B cell (primary cell): ENCODE measurements at regions not wholly inside any gene's neighbourhood (a gene's known extent, or its start where the extent isn't known, plus 50 kb on each side); places are given as distances from the start of the nearest gene placed in this dataset.

Experiments
- ATAC-seq: fragments of 200-7000 bp; cut with Tn5 transposase; one replicate; pipeline ENCODE4 v1.10.0; 2021; ENCODE audit warnings: low read depth, mild to moderate bottlenecking, moderate number of reproducible peaks, moderate library complexity
- CTCF ChIA-PET: fragments of 350-600 bp; sonication (Branson Sonifier 250); formaldehyde crosslinking; loops from one replicate; lab custom pipeline; 2021; ENCODE audit warnings: antibody characterized with exemption, inconsistent platforms; lab: Charles Lee
- POLR2A ChIA-PET: fragments of 350-600 bp; sonication (Branson Sonifier 250); formaldehyde crosslinking; loops from one replicate; lab custom pipeline; 2021; ENCODE audit warnings: antibody characterized with exemption; lab: Charles Lee
- DNase-seq: peaks from one replicate; pipeline ENCODE4 v3.0.0; 2013
- H2AFZ ChIP-seq: 2 replicates; pipeline ENCODE4 v1.6.1; 2012; ENCODE audit warnings: mild to moderate bottlenecking, low read depth, low read length; ENCODE audit not compliant: insufficient read depth, poor library complexity, severe bottlenecking
- H3K27ac ChIP-seq, 2 donors: 1 replicate in 1 of 2; 2 replicates in 1 of 2; pipeline ENCODE4 v1.5.1; 2012 to 2013; ENCODE audit warnings: low read length in 2 of 2, mild to moderate bottlenecking in 2 of 2, moderate library complexity in 1 of 2
- H3K27me3 ChIP-seq, 4 experiments: fragments of 200-600 bp in 1 of 4; sonication (generic) in 1 of 4; replicated peaks in 1 of 4; 1 replicate in 2 of 4; 2 replicates in 2 of 4; pipeline versions ENCODE4 v1.6.1 to v1.7.0; 2013 to 2016; ENCODE audit warnings: low read length in 3 of 4, mild to moderate bottlenecking in 2 of 4, mixed read lengths in 1 of 4, moderate library complexity in 1 of 4; ENCODE audit not compliant: insufficient read depth in 4 of 4, control insufficient read depth in 3 of 4; ENCODE audit errors: control extremely low read depth in 1 of 4
- H3K36me3 ChIP-seq, 2 experiments: replicated peaks in 1 of 2; 1 replicate in 1 of 2; 2 replicates in 1 of 2; pipeline versions ENCODE4 v1.6.1 to v1.7.1; 2013; ENCODE audit warnings: low read length in 1 of 2; ENCODE audit not compliant: insufficient read depth in 2 of 2, control insufficient read depth in 1 of 2; ENCODE audit errors: control extremely low read depth in 1 of 2, extremely low read depth in 1 of 2
- H3K4me1 ChIP-seq, 2 donors: fragments of 200-600 bp in 1 of 2; sonication (generic) in 1 of 2; 1 replicate in 1 of 2; 2 replicates in 1 of 2; pipeline versions ENCODE4 v1.5.1 to v1.6.1; 2013 to 2017; ENCODE audit warnings: low read length in 2 of 2; ENCODE audit not compliant: control insufficient read depth in 2 of 2, insufficient read depth in 2 of 2
- H3K4me2 ChIP-seq: replicated peaks from 2 replicates; pipeline ENCODE3; 2012; ENCODE audit warnings: mild to moderate bottlenecking, low read depth, low read length; ENCODE audit not compliant: poor library complexity, severe bottlenecking
- H3K4me3 ChIP-seq, 5 experiments: fragments of 200-600 bp in 1 of 5; sonication (generic) in 1 of 5; 1 replicate in 3 of 5; 2 replicates in 2 of 5; pipeline versions ENCODE4 v1.5.1 to v1.7.0; 2011 to 2016; ENCODE audit warnings: low read length in 4 of 5, mild to moderate bottlenecking in 4 of 5, low read depth in 2 of 5, control low read depth in 1 of 5, moderate library complexity in 1 of 5; ENCODE audit not compliant: insufficient read depth in 1 of 5; ENCODE audit errors: control extremely low read depth in 1 of 5, extremely low read depth in 1 of 5
- H3K79me2 ChIP-seq: fragments of 200-600 bp; sonication (generic); one replicate; pipeline ENCODE4 v1.6.0; 2016; ENCODE audit warnings: low read length; ENCODE audit not compliant: control insufficient read depth, insufficient read depth
- H3K9ac ChIP-seq: fragments of 200-600 bp; sonication (generic); 2 replicates; pipeline ENCODE4 v1.6.1; 2017; ENCODE audit warnings: mild to moderate bottlenecking, low read length, moderate library complexity
- H3K9me3 ChIP-seq, 3 donors: one replicate each; pipeline versions ENCODE4 v1.6.1 to v1.7.1; 2013; ENCODE audit warnings: low read length in 2 of 3; ENCODE audit not compliant: control insufficient read depth in 2 of 3, insufficient read depth in 1 of 3; ENCODE audit errors: control extremely low read depth in 1 of 3
- H4K20me1 ChIP-seq: 2 replicates; pipeline ENCODE4 v1.6.0; 2012; ENCODE audit warnings: mild to moderate bottlenecking, low read length; ENCODE audit not compliant: insufficient read depth, control insufficient read depth, poor library complexity, severe bottlenecking
- H3K27ac Mint-ChIP-seq: one replicate; pipeline ENCODE4 v1.8.0; 2021; ENCODE audit warnings: mixed read lengths
- H3K27me3 Mint-ChIP-seq: one replicate; pipeline ENCODE4 v1.8.0; 2021; ENCODE audit warnings: mixed read lengths
- H3K4me1 Mint-ChIP-seq: one replicate; pipeline ENCODE4 v1.8.0; 2021; ENCODE audit warnings: mixed read lengths
- H3K4me3 Mint-ChIP-seq: one replicate; pipeline ENCODE4 v1.8.0; 2021; ENCODE audit warnings: mixed read lengths
- H3K9me3 Mint-ChIP-seq: one replicate; pipeline ENCODE4 v1.8.0; 2022; ENCODE audit warnings: mixed read lengths; ENCODE audit not compliant: insufficient read depth
- EZH2 ChIP-seq: IDR thresholded peaks from 2 replicates; pipeline ENCODE4 v1.6.1; 2012; ENCODE audit warnings: borderline replicate concordance, low read depth, mild to moderate bottlenecking, moderate library complexity, low read length; ENCODE audit not compliant: insufficient read depth, poor library complexity, severe bottlenecking
- WGBS: methylation state at CpG from one replicate; pipeline ENCODE4 v1.1.5; 2013; ENCODE audit warnings: missing lambda C conversion rate; ENCODE audit not compliant: insufficient coverage; 5-methylcytosine and 5-hydroxymethylcytosine counted together
- intact Hi-C: fragments of 100-400 bp; cut with micrococcal nuclease; formaldehyde crosslinking; loops from one replicate; pipeline ENCODE4 v1.10.0; 2022
- TF ChIP-seq, protein P1 (sequence below): fragments of 200-600 bp; IDR thresholded peaks from one replicate; pipeline ENCODE4 v1.8.0; 2022; ENCODE audit warnings: antibody characterized with exemption, mild to moderate bottlenecking

- intact Hi-C loops: no loop called here
- no peaks in the 10 kb centered on the region for H3K4me1 Mint-ChIP-seq
Measured at GRCh38 chr12:60539592-60539991, 943.8 kb downstream of the SLC16A7 start.

GRCh38 chr12:60568914-60569313 is 973.1 kb downstream of the SLC16A7 start:
- no peak overlapping the region for H3K4me3 ChIP-seq
- H3K4me2 ChIP-seq: no peak overlapping the region
- no peak for TF ChIP-seq EZH2
- TF ChIP-seq, protein P1, sequence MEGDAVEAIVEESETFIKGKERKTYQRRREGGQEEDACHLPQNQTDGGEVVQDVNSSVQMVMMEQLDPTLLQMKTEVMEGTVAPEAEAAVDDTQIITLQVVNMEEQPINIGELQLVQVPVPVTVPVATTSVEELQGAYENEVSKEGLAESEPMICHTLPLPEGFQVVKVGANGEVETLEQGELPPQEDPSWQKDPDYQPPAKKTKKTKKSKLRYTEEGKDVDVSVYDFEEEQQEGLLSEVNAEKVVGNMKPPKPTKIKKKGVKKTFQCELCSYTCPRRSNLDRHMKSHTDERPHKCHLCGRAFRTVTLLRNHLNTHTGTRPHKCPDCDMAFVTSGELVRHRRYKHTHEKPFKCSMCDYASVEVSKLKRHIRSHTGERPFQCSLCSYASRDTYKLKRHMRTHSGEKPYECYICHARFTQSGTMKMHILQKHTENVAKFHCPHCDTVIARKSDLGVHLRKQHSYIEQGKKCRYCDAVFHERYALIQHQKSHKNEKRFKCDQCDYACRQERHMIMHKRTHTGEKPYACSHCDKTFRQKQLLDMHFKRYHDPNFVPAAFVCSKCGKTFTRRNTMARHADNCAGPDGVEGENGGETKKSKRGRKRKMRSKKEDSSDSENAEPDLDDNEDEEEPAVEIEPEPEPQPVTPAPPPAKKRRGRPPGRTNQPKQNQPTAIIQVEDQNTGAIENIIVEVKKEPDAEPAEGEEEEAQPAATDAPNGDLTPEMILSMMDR: no peak
- H3K79me2 ChIP-seq: no peaks in the 10 kb centered on the region
- H3K4me1 ChIP-seq: no peaks in the 10 kb centered on the region
- H4K20me1 ChIP-seq: no peaks in the 10 kb centered on the region
- H3K9ac ChIP-seq: no peak overlapping the region
- H3K27me3 Mint-ChIP-seq: no peaks in the 10 kb centered on the region
- peaks cover 0 to 11% (median 1%) of the 10 kb centered on the region in 3 donors for H3K9me3 ChIP-seq
- ChIA-PET POLR2A (no interaction called here), CTCF (no interaction called here)
- intact Hi-C loops: no loop called here
- no peaks in the 10 kb centered on the region for H3K4me1 Mint-ChIP-seq
- DNase-seq (no peak), ATAC-seq (no peak)
- peaks cover 12% of the 10 kb centered on the region for H3K9me3 Mint-ChIP-seq
- no peak overlapping the region for H3K27ac Mint-ChIP-seq
- H2AFZ ChIP-seq: no peak overlapping the region
- no peak overlapping the region for H3K4me3 Mint-ChIP-seq
- H3K36me3 ChIP-seq: no peaks in the 10 kb centered on the region
- H3K27ac ChIP-seq: no peak overlapping the region
- no CpG with 5 or more reads among the region's 2 CpGs for WGBS
- no peaks in the 10 kb centered on the region for H3K27me3 ChIP-seq

More at GRCh38 chr12:60539592-60539991, 943.8 kb downstream of the SLC16A7 start:
- H3K27me3 Mint-ChIP-seq: no peaks in the 10 kb centered on the region
- TF ChIP-seq, protein P1: no peak
- TF ChIP-seq EZH2: no peak
- Histone ChIP-seq H3K4me2 (no peak overlapping the region), H3K27me3 (no peaks in the 10 kb centered on the region), H2AFZ (no peak overlapping the region), H3K36me3 (no peaks in the 10 kb centered on the region), H3K4me1 (no peaks in the 10 kb centered on the region), H3K9me3 (peaks cover 0 to 3% (median 0%) of the 10 kb centered on the region in 3 donors), H3K4me3 (no peak overlapping the region), H3K27ac (no peak overlapping the region), H3K9ac (no peak overlapping the region), H4K20me1 (no peaks in the 10 kb centered on the region), H3K79me2 (no peaks in the 10 kb centered on the region)
- H3K4me3 Mint-ChIP-seq: no peak overlapping the region
- CTCF ChIA-PET: no interaction called here
- no peak overlapping the region for H3K27ac Mint-ChIP-seq
- POLR2A ChIA-PET: no interaction called here
- WGBS: 72% methylated on average over 2 of the region's 5 CpGs
- no peak for DNase-seq
- H3K9me3 Mint-ChIP-seq: no peaks in the 10 kb centered on the region
- no peak for ATAC-seq
